Neuronal stem cell (in vitro differentiated cells): ENCODE measurements at regions not wholly inside any gene's neighbourhood (a gene's known extent, or its start where the extent isn't known, plus 50 kb on each side); places are given as distances from the start of the nearest gene placed in this dataset. TPM values are rescaled to one million over a fixed set of nuclear protein-coding genes. Genes with fewer than 3 reads are reported as not detected.

ENCODE experiments used
- small RNA-seq: library from polyadenylated mRNA; stranded (forward); fragments of <200 nt; extraction: miRNeasy Mini kit (QIAGEN cat#:217004); gene quantifications from one replicate; pipeline ENCODE3, GENCODE V24; 2013; ENCODE audit not compliant: insufficient read depth

Small RNA genes lying in the stretch of these regions (small RNA-seq; reads per million reads assigned to genes)
- gene RNA5SP112, result not detected
- not detected for gene RNU6-187P
- gene RNU6ATAC14P, result not detected
